HUES48 (cell line): ENCODE measurements at regions not wholly inside any gene's neighbourhood (a gene's known extent, or its start where the extent isn't known, plus 50 kb on each side); places are given as distances from the start of the nearest gene placed in this dataset.

ENCODE experiments used
- H3K27ac ChIP-seq: one replicate; pipeline ENCODE4 v1.7.0; 2013; ENCODE audit warnings: low read depth, low read length, inconsistent platforms
- H3K27me3 ChIP-seq: 2 replicates; pipeline ENCODE4 v1.6.1; 2013; ENCODE audit warnings: mild to moderate bottlenecking, low read length; ENCODE audit not compliant: control insufficient read depth, insufficient read depth
- H3K36me3 ChIP-seq: 2 replicates; pipeline ENCODE4 v1.6.1; 2013; ENCODE audit warnings: low read length; ENCODE audit not compliant: control insufficient read depth, insufficient read depth
- H3K4me1 ChIP-seq: 2 replicates; pipeline ENCODE4 v1.6.1; 2013; ENCODE audit warnings: mild to moderate bottlenecking, low read length; ENCODE audit not compliant: control insufficient read depth, insufficient read depth
- H3K4me3 ChIP-seq: 2 replicates; pipeline ENCODE4 v1.5.1; 2013; ENCODE audit warnings: mild to moderate bottlenecking, low read depth, low read length
- H3K9ac ChIP-seq: 2 replicates; pipeline ENCODE4 v1.6.1; 2013; ENCODE audit warnings: mild to moderate bottlenecking, low read depth, low read length, moderate library complexity
- H3K9me3 ChIP-seq: 2 replicates; pipeline ENCODE4 v1.6.1; 2013; ENCODE audit warnings: low read length; ENCODE audit not compliant: control insufficient read depth, insufficient read depth

- Histone ChIP-seq H3K27ac (no peak overlapping the region), H3K4me3 (no peak overlapping the region), H3K27me3 (no peaks in the 10 kb centered on the region)
Measured at GRCh38 chr4:173713026-173713425, 183.0 kb upstream of the HAND2 start.

GRCh38 chr4:173707658-173708419, 177.8 kb upstream of the HAND2 start:
- H3K36me3 ChIP-seq = no peaks in the 10 kb centered on the region
- H3K9me3 ChIP-seq = no peaks in the 10 kb centered on the region
- H3K4me3 ChIP-seq = no peak overlapping the region
- H3K27ac ChIP-seq = no peak overlapping the region
- H3K9ac ChIP-seq = no peak overlapping the region
- H3K4me1 ChIP-seq = no peaks in the 10 kb centered on the region
- H3K27me3 ChIP-seq = no peaks in the 10 kb centered on the region

More at GRCh38 chr4:173713026-173713425, 183.0 kb upstream of the HAND2 start:
- no peaks in the 10 kb centered on the region for H3K36me3 ChIP-seq
- no peaks in the 10 kb centered on the region; the same call in 1 of the 2 replicates for H3K9me3 ChIP-seq
- no peaks in the 10 kb centered on the region for H3K4me1 ChIP-seq
- no peak overlapping the region for H3K9ac ChIP-seq

DNA sequence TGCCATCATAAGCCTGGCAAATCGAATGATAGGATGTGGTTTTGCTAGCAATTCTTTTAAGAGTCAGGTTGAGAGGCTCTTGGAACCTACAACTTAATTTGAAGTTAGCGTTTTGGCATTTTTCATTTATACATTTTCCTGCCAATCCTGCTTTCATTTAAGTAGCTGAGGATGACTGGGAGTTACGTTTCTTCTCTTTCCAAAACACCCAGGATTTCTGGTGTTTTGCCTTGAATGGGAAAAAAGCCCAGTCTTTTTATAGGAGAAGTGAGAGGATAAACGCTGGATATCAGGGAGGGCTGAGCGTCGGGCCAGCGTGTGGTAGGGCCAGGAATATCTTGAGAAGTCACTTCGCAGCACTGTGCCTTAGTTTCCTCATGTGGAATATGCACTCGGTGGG, 174.2 kb upstream of the HAND2 start:
- no peak overlapping the region for H3K27ac ChIP-seq
- no peaks in the 10 kb centered on the region for H3K9me3 ChIP-seq
- H3K36me3 ChIP-seq = no peaks in the 10 kb centered on the region
- H3K27me3 ChIP-seq = no peaks in the 10 kb centered on the region
- no peak overlapping the region for H3K9ac ChIP-seq
- no peaks in the 10 kb centered on the region for H3K4me1 ChIP-seq
- H3K4me3 ChIP-seq = no peak overlapping the region

DNA sequence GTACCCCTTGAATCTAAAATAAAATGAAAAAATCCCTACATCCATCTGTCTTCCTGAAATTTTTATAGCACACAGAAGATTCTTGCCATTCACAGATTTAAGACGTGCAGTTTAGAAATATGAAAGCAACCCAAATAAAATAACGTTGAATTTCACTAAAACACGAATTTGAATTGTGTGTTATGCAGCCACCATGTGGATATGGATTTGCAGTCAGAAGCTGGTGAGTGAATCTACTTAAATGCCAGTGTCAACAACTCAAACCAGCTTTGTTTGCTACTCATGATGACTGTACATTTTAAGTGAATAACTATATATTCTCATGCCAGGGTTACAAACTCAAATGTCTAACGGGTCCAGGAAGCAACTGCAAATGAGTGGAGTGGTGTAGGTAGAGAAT, 173.0 kb upstream of the HAND2 start:
- Histone ChIP-seq H3K9ac (no peak overlapping the region), H3K9me3 (no peaks in the 10 kb centered on the region), H3K27ac (no peak overlapping the region), H3K27me3 (no peaks in the 10 kb centered on the region), H3K36me3 (no peaks in the 10 kb centered on the region), H3K4me1 (no peaks in the 10 kb centered on the region), H3K4me3 (no peak overlapping the region)

GRCh38 chr4:173700650-173701049, 170.6 kb upstream of the HAND2 start:
- Histone ChIP-seq H3K27ac (no peak overlapping the region), H3K9ac (no peak overlapping the region), H3K36me3 (no peaks in the 10 kb centered on the region), H3K27me3 (no peaks in the 10 kb centered on the region), H3K9me3 (no peaks in the 10 kb centered on the region), H3K4me1 (peaks cover 5% of the 10 kb centered on the region; the same call in 1 of the 2 replicates), H3K4me3 (no peak overlapping the region)

GRCh38 chr4:173699841-173700475, 169.9 kb upstream of the HAND2 start:
- no peaks in the 10 kb centered on the region for H3K27me3 ChIP-seq
- H3K27ac ChIP-seq = no peak overlapping the region
- no peaks in the 10 kb centered on the region for H3K36me3 ChIP-seq
- no peaks in the 10 kb centered on the region for H3K9me3 ChIP-seq
- H3K9ac ChIP-seq = no peak overlapping the region
- H3K4me1 ChIP-seq = peaks cover 5% of the 10 kb centered on the region; the same call in 1 of the 2 replicates
- no peak overlapping the region for H3K4me3 ChIP-seq

GRCh38 chr4:173698557-173699262, 168.7 kb upstream of the HAND2 start:
- Histone ChIP-seq H3K9me3 (no peaks in the 10 kb centered on the region), H3K36me3 (no peaks in the 10 kb centered on the region), H3K4me3 (no peak overlapping the region), H3K9ac (no peak overlapping the region), H3K4me1 (peaks cover 5% of the 10 kb centered on the region; the same call in 1 of the 2 replicates), H3K27me3 (no peaks in the 10 kb centered on the region), H3K27ac (no peak overlapping the region)

GRCh38 chr4:173697840-173698239, 167.8 kb upstream of the HAND2 start:
- Histone ChIP-seq H3K27ac (no peak overlapping the region), H3K4me1 (peaks cover 5% of the 10 kb centered on the region; the same call in 1 of the 2 replicates), H3K27me3 (no peaks in the 10 kb centered on the region), H3K9ac (no peak overlapping the region), H3K4me3 (no peak overlapping the region), H3K9me3 (no peaks in the 10 kb centered on the region), H3K36me3 (no peaks in the 10 kb centered on the region)

GRCh38 chr4:173696551-173696950, 166.5 kb upstream of the HAND2 start:
- Histone ChIP-seq H3K27me3 (no peaks in the 10 kb centered on the region), H3K4me1 (peaks cover 5% of the 10 kb centered on the region; the same call in 1 of the 2 replicates), H3K9me3 (no peaks in the 10 kb centered on the region), H3K36me3 (no peaks in the 10 kb centered on the region), H3K4me3 (no peak overlapping the region), H3K9ac (no peak overlapping the region), H3K27ac (no peak overlapping the region)

DNA sequence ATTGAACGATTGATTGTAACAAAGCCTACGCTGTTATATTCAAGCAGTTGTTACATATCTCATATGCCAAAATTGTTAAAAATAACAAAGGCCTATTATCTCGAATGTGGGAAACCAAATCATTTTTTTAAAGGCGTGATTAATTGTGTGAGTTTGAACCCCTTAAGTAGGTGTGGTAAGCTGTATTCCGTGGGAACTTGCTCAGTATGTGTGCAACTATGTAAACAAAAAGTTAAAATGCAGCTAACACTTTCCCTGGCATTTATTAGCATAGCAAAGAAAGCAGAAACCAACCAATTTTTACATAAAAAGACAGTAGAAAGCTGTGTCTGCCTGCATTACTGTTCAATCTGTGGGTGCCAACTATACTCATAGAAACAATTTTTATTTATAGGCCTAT, 166.0 kb upstream of the HAND2 start:
- Histone ChIP-seq H3K27me3 (no peaks in the 10 kb centered on the region), H3K36me3 (no peaks in the 10 kb centered on the region), H3K9me3 (no peaks in the 10 kb centered on the region), H3K4me3 (no peak overlapping the region), H3K27ac (no peak overlapping the region), H3K4me1 (peaks cover 5% of the 10 kb centered on the region; the same call in 1 of the 2 replicates), H3K9ac (no peak overlapping the region)

GRCh38 chr4:173685831-173686210, 155.8 kb upstream of the HAND2 start:
- Histone ChIP-seq H3K4me1 (no peaks in the 10 kb centered on the region), H3K36me3 (no peaks in the 10 kb centered on the region), H3K27me3 (no peaks in the 10 kb centered on the region), H3K9ac (no peak overlapping the region), H3K4me3 (no peak overlapping the region), H3K27ac (no peak overlapping the region), H3K9me3 (no peaks in the 10 kb centered on the region)
